Neural crest cell (in vitro differentiated cells): ENCODE measurements at regions not wholly inside any gene's neighbourhood (a gene's known extent, or its start where the extent isn't known, plus 50 kb on each side); places are given as distances from the start of the nearest gene placed in this dataset.

Experiments used
- DNase-seq: peaks from one replicate; pipeline ENCODE4 v3.0.0; 2021; ENCODE audit warnings: low read depth, mixed read lengths, low spot score
- H3K27ac Mint-ChIP-seq: one replicate; pipeline ENCODE4 v1.8.0; 2021; ENCODE audit warnings: mild to moderate bottlenecking, mixed read lengths; ENCODE audit not compliant: unreplicated experiment
- H3K27me3 Mint-ChIP-seq: 2 replicates; pipeline ENCODE4 v1.8.0; 2021; ENCODE audit warnings: low read depth, mild to moderate bottlenecking, mixed read lengths
- H3K36me3 Mint-ChIP-seq: 2 replicates; pipeline ENCODE4 v1.8.0; 2021; ENCODE audit warnings: low read depth, mild to moderate bottlenecking, mixed read lengths
- H3K4me1 Mint-ChIP-seq: 2 replicates; pipeline ENCODE4 v1.8.0; 2021; ENCODE audit warnings: mixed read lengths
- H3K4me3 Mint-ChIP-seq: one replicate; pipeline ENCODE4 v1.8.0; 2021; ENCODE audit warnings: mild to moderate bottlenecking, mixed read lengths
- H3K9me3 Mint-ChIP-seq: 2 replicates; pipeline ENCODE4 v1.8.0; 2021; ENCODE audit warnings: mixed read lengths
- TF ChIP-seq, protein P1 (sequence below): fragments of 200-600 bp; sonication (generic); conservative IDR thresholded peaks from 2 replicates; pipeline ENCODE4 v1.5.0; 2021; ENCODE audit warnings: antibody characterized with exemption, mild to moderate bottlenecking

DNA sequence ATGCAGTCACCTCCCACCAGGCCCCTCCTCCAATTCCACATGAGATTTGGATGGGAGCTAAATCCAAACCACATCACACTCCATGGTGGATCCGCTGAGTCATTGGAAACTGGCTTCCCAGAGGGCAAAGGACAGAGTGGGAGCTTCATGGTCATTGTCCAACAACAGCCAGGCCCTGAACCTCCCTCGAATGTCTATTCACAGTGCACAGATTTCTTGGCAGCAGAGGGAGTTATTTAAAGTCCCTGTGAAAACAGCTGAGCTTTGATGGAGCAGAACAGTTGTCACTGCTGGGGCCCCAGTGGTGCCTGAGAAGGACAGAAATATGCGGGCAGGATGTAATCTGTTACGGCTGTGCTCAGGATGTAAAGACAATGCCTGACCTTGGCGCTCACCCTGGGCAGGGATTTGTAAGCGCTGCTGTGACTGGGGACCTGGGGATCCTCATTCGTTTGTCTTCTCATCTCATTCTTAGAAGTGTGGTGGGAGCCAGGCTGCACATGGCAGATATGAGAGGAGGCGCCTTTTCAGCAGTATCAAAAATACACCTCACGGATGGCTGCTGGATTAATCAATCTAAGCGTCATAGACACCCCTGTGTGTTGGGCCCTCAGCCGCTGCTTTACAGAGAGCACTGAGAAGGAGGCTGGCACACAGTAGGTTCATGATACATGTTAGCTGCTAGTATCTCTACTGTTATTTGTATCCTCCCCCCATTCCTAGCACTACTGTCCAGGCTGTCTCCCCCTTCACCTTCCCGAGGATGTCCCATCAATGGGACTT is 439.4 kb downstream of the PTPRU start:
- no peaks in the 10 kb centered on the region for H3K9me3 Mint-ChIP-seq
- H3K27me3 Mint-ChIP-seq: no peaks in the 10 kb centered on the region
- H3K36me3 Mint-ChIP-seq: no peaks in the 10 kb centered on the region
- DNase-seq: no peak
- TF ChIP-seq, protein P1, sequence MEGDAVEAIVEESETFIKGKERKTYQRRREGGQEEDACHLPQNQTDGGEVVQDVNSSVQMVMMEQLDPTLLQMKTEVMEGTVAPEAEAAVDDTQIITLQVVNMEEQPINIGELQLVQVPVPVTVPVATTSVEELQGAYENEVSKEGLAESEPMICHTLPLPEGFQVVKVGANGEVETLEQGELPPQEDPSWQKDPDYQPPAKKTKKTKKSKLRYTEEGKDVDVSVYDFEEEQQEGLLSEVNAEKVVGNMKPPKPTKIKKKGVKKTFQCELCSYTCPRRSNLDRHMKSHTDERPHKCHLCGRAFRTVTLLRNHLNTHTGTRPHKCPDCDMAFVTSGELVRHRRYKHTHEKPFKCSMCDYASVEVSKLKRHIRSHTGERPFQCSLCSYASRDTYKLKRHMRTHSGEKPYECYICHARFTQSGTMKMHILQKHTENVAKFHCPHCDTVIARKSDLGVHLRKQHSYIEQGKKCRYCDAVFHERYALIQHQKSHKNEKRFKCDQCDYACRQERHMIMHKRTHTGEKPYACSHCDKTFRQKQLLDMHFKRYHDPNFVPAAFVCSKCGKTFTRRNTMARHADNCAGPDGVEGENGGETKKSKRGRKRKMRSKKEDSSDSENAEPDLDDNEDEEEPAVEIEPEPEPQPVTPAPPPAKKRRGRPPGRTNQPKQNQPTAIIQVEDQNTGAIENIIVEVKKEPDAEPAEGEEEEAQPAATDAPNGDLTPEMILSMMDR: no peak
- peak overlapping the region; percentile 85 for H3K27ac Mint-ChIP-seq
- peaks cover 20% of the 10 kb centered on the region for H3K4me1 Mint-ChIP-seq
- H3K4me3 Mint-ChIP-seq: no peak overlapping the region

DNA sequence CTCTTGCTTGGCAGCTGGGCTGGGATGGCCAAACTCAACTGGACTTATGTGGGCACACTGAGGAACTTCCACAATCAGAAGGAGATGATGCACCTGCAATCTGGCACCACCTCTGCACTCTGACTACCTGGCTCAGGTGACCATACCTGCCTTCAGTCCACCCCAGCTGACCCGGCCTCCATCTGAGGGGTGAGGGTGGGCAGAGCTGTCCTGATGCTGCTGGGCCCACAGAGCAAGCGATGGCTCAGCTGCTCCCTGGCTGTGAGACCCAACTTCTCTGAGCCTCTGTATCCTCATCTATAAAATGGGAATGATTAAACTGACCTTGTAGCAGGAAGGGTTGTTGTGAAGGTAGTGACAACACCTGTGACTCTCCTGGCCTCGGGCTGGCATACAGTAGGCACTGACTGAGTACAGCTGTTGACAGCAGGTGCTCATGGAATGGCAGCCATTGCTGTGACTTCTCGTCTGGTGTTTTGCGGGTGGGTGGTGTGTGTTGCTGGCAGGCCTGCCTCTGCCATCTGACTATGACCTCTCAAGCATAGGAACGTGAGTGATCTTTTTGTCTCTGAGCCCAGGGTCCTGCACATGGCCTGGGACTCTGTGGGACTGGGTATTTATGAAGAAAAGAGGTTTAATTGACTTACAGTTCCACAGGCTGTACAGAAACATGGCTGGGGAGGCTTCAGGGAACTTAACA is 438.5 kb downstream of the PTPRU start:
- peaks cover 25% of the 10 kb centered on the region for H3K4me1 Mint-ChIP-seq
- no peaks in the 10 kb centered on the region for H3K36me3 Mint-ChIP-seq
- H3K27me3 Mint-ChIP-seq: no peaks in the 10 kb centered on the region
- TF ChIP-seq, protein P1: no peak
- DNase-seq: no peak
- H3K9me3 Mint-ChIP-seq: no peaks in the 10 kb centered on the region
- H3K27ac Mint-ChIP-seq: peak overlapping the region; percentile 85
- no peak overlapping the region for H3K4me3 Mint-ChIP-seq

- DNase-seq: no peak
- Mint-ChIP-seq H3K4me1 (peaks cover 25% of the 10 kb centered on the region), H3K27ac (peak overlapping the region; percentile 78), H3K27me3 (no peaks in the 10 kb centered on the region), H3K4me3 (no peak overlapping the region), H3K9me3 (no peaks in the 10 kb centered on the region), H3K36me3 (no peaks in the 10 kb centered on the region)
- TF ChIP-seq, protein P1: no peak
Observed at GRCh38 chr1:29673669-29674626, 437.6 kb downstream of the PTPRU start.

GRCh38 chr1:29673228-29673500 is 436.8 kb downstream of the PTPRU start:
- H3K4me1 Mint-ChIP-seq: peaks cover 25% of the 10 kb centered on the region
- no peaks in the 10 kb centered on the region for H3K9me3 Mint-ChIP-seq
- H3K27ac Mint-ChIP-seq: no peak overlapping the region
- TF ChIP-seq, protein P1: no peak
- DNase-seq: no peak
- H3K27me3 Mint-ChIP-seq: no peaks in the 10 kb centered on the region
- no peak overlapping the region for H3K4me3 Mint-ChIP-seq
- H3K36me3 Mint-ChIP-seq: no peaks in the 10 kb centered on the region

DNA sequence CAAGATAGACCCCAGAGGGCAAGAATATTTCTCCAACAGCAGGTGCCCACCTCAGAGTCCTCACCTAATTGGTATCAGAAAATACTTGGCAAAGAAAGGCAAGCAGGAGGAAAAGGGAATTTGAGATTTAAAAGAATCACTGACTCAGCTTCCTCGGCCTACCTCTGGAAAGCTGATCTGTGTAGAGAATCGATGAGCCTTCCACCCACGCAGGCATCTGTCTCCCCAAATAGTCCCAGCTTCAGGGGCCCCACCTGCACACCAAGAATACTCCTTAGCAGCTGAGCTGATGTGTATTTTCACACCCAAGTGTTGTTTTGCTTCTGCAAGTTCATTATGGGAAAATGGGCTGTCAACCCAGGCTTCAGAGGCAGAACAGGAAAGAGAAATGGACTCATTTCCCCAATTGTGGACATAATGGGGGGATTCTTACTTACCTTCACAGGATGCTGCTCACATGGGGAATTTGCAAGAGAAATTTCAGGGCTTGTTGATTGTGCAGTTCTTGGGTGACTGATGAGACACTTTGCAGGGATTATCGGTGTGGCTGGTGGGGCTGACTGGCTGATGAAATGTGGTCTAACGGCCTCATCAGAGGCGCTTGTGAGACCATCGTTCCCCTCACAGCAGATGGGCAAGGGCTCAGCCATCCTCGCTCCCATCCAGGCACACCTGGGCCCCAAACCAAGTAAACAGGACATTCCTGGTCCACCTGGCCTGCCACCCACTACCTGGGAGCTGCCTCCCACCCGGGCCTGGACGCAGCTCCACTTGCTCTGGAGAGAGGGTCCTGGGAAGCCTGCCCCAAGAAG is 436.3 kb downstream of the PTPRU start:
- no peaks in the 10 kb centered on the region for H3K36me3 Mint-ChIP-seq
- no peaks in the 10 kb centered on the region for H3K27me3 Mint-ChIP-seq
- peaks cover 25% of the 10 kb centered on the region for H3K4me1 Mint-ChIP-seq
- H3K27ac Mint-ChIP-seq: peak overlapping the region; percentile 20
- DNase-seq: no peak
- TF ChIP-seq, protein P1: no peak
- no peaks in the 10 kb centered on the region for H3K9me3 Mint-ChIP-seq
- H3K4me3 Mint-ChIP-seq: no peak overlapping the region
